Jurkat, Clone E6-1 (cell line): ENCODE measurements at regions not wholly inside any gene's neighbourhood (a gene's known extent, or its start where the extent isn't known, plus 50 kb on each side); places are given as distances from the start of the nearest gene placed in this dataset.
A peak's percentile ranks its signal among the peaks of the same experiment; 100 is the strongest.

Experiments used
- DNase-seq: peaks from one replicate; pipeline ENCODE4 v3.0.0-alpha.2; 2011; ENCODE audit warnings: low read depth, low spot score
- H3K4me3 ChIP-seq: 2 replicates; pipeline ENCODE4 v1.5.1; 2011; ENCODE audit warnings: mild to moderate bottlenecking, low read length, control low read depth, moderate library complexity

DNA sequence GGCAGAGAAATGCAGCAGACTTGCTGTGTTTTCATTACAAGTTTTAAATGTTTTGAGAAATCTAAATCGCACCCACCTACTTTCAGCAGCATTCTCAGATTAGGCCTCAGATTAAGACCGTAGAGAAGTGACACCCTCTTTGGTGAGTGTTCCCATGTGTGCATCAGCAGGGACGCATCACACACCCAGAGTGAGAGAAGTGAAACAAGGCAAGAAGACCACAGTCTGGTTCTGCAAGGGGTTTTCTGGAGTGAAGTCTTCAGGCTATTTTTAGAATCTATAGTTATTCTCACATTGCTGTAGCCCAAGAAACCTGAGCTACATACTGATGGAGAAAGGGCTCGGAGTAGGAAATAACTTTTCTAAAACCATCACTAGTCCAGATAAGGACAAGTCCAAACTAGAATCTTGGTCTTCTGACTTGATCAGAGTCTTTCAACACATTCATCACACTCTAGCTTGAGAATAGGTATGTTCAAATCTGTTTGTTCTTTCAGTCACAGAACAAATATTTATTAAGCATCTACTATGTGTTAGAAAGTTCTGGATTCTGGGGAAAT, 1216.6 kb upstream of the PIK3C3 start:
- no peak overlapping the region for H3K4me3 ChIP-seq

DNA sequence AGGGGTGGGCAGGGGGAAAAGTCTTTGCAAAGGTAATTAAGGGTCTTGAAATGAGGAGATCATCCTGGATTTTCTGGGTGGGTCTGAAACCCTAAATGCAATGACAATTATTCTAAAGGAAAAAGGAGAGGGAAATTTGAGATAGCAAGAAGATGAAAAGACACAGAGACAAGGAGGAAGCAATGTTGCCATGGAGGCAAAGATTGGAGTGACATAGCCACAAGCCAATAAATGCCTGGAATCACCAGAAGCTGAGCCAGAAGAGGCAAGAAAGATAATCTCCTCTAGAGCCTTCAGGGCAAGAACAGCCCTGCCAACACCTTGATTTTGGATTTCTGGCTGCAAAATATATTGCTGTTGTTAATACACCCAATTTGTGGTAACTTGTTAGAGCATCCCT, 1246.3 kb upstream of the PIK3C3 start:
- no peak overlapping the region for H3K4me3 ChIP-seq
- DNase-seq: peak; percentile 2

More for the DNA sequence above, 1216.6 kb upstream of the PIK3C3 start:
- DNase-seq: no peak

DNA sequence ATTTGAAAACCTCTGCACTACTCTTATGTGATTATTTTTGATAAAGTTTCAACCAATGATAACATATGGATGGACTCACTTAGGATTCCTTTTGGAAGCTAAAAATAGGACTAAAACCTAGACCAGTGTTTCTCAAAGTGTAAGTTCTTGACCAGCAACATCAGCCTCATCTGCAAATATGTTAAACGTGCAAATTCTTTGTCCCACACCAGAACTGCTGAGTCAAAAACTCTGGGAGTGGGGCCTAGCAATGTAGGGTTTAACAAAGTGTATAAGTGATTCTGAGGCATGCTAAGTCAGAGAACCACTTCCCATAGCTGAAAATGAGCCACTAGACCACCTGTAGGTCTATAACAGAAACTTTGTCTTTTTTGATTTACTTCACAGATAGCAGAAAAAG, 1247.2 kb upstream of the PIK3C3 start:
- no peak overlapping the region for H3K4me3 ChIP-seq
- no peak for DNase-seq

DNA sequence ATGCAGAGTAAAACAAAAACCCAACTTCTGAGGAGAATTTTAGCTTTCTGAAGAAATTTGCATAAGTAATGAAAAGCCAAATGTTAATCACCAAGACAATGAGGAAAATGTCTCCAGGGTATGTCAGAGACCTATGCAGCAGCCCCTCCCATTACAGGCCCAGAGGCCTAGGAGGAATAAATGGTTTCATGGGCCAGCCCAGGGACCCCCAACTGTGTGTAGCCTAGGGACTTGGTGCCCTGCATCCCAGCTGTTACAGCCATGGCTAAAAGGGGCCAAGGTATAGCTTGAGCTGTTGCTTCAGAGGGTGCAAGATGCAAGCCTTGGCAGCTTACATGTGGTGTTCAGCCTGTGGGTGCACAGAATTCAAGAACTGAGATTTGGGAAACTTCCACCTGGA, 1256.9 kb upstream of the PIK3C3 start:
- no peak overlapping the region for H3K4me3 ChIP-seq
- DNase-seq: no peak

DNA sequence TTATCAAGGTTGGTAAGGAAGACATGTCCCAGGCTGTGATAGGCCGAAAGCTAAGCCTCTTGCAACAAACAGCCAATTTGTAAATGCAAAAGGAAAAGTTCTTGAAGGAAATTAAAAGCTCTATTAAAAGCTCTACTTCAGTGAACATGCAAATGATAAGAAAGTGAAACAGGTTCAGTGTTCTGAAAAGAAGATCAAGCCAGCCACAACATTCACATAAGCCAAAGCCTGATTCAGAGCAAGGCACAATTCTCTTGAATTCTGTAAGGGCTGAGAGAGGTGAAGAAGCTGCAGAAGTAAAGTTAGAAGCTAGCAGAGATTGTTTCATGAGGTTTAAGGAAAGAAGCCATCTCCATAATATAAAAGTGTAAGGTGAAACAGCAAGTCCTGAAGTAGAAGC, 1259.5 kb upstream of the PIK3C3 start:
- DNase-seq: no peak
- H3K4me3 ChIP-seq: no peak overlapping the region

DNA sequence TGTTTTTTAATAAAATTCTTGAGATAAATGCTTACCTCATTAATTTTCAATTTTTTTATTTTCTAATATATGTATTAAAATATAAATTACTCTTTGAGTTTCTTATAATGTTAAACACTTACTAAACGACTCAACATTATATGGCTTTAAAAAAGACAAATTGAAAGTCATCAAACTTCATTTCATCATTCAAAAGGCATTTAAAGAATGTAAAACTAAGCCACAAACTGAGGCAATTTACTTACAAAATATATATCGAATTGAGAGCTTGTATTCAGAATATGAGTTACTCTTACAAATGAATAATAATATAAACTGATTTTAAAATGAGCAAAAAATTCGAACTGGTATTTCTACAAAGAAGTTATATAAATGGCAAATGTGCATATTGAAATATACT, 1262.2 kb upstream of the PIK3C3 start:
- H3K4me3 ChIP-seq: no peak overlapping the region
- DNase-seq: no peak

DNA sequence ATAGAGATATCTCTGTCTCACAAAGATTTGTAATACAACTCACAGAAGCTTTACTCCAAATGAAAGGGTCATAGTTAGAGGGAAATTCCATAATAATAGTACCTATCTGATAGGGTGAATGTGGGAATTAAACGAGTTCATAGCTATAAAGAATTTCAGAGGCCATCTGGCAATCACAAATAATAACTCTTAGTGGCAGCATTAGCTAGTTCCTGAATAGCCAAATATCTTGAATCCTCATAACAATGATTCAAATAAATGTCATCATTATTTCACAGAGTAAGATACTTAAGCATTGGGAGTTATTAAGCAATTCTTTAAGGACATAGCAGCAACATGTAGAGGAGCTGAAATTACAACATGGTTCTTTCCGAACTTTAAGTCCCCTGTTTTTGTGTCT, 1265.0 kb upstream of the PIK3C3 start:
- no peak for DNase-seq
- H3K4me3 ChIP-seq: no peak overlapping the region

DNA sequence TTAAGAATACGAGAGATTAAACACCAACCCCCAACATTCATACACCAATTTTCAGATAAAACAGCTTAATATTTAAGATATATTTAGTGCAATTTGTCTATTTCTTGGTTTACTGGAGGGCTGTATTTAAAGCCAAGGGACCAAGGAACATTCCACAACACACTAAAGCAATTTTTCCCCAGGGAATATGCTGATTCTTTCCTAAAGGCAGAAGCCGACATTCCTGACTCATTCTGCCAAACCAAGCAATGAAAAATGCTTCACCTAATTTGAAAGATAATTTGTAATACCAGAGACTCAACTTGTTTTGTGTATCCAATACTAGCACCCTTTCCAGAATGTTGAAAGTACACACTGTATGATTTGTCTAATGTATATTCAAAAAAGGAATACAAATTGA, 1267.6 kb upstream of the PIK3C3 start:
- DNase-seq: no peak
- H3K4me3 ChIP-seq: no peak overlapping the region

DNA sequence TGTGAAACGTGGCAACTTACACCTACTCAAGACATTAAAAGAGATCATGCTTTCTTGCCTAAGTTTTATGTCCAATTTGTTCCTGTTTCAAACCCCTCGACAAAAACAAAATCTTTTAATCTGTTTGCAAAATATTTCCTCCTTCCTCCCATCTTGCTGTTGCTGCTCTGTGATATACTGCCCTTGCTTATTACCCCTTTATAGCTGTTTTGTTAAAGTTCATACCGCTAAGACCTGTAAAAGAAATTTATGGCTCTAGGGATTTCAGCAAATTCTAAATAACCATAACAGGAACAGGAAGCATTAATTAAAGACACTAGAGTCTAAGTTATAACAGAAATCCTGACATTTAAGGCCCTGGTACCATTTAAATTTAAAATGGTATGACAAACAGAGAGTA, 1268.2 kb upstream of the PIK3C3 start:
- DNase-seq: no peak

DNA sequence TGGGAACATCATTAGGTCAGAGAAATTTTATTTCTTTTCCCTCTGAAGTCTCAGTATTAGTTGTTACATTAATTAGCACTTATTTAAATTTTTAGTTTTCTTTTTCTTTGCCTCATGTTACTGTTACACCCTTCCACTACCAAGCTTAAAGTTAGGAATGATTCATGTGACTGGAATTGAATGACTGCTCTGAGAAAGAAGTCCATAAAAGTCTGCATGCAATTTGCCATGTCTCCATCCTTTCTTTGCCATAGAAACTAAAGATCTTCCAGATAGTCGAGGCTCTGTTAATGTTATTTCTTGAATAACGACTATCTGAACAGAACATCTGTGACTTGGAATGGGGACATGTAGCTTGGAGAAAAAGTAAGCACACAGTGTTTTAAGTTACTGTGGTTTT, 1269.8 kb upstream of the PIK3C3 start:
- no peak for DNase-seq
- H3K4me3 ChIP-seq: no peak overlapping the region

More for the DNA sequence above, 1268.2 kb upstream of the PIK3C3 start:
- H3K4me3 ChIP-seq: no peak overlapping the region

DNA sequence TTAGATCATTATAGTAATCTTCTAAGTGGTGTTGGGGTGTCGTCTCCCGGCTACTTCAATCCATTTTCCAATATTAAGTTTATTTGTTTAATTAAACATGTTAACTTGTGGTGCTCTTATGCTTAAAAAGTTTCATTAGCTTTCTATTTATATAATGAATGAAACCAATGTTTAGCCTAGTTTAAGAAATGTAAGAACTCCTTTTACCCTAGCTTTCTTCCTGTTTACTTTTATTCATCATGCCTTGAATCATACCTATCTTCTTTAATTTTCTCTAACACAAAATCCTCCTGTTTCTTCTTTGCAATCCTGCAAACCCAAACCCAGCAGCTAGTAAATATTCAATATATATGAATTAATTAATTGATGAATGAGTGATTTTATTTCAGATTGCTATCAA, 1276.7 kb upstream of the PIK3C3 start:
- DNase-seq: no peak
- no peak overlapping the region for H3K4me3 ChIP-seq

DNA sequence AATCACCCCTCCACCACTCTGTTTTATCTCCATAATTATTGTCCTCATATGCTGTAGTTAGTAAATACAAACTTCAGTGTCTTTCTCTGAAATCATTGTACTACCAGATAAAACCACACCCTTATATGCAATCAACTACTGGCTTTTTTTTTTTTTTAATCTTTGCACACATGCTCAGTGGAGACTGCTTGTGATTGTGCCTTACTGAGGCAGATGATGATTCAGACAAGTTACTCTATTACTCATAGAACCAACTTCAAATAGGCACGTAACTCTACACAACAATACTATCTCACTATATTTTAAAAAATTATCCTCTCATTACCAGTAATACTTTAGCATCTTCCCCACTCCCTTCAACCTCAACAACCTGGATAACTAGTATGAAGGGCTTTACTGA, 1278.4 kb upstream of the PIK3C3 start:
- DNase-seq: no peak
- H3K4me3 ChIP-seq: no peak overlapping the region

DNA sequence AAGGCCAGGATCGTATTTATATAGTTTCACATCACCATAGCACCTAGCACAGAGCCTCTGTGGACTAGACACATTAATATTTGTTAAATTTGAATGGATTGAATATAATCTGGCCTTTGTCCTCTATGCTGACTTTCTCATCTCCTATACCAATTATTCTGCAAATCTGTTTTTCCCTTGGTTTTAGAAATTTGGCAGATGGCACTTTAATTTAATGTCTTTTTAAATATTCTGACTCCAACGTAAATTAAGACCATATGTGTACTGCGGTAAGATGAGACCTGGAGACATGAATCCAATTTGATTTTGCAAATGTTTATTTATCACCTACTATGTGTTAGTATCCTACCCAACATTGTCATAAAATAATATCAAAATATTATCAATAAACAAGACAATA, 1281.9 kb upstream of the PIK3C3 start:
- no peak for DNase-seq
- no peak overlapping the region for H3K4me3 ChIP-seq

DNA sequence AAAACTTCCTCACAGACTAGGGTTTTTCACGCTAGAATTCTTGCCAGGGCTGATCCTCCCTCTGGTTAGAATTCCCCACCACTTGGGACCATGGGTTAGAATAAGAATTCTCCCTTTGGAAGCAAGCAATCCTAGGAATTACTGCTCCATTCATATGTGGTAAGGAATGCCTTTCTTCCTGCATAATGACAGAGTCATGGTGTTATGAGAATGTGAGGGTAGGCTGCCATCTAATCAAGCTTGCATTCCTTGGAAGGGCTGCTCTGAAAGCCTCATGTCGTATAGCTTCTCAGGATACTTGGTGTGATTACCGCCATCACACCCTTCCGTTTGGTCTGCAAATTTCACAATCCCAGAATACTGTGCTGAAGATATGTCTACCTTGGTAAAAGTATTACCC, 1282.4 kb upstream of the PIK3C3 start:
- no peak overlapping the region for H3K4me3 ChIP-seq
- DNase-seq: no peak

DNA sequence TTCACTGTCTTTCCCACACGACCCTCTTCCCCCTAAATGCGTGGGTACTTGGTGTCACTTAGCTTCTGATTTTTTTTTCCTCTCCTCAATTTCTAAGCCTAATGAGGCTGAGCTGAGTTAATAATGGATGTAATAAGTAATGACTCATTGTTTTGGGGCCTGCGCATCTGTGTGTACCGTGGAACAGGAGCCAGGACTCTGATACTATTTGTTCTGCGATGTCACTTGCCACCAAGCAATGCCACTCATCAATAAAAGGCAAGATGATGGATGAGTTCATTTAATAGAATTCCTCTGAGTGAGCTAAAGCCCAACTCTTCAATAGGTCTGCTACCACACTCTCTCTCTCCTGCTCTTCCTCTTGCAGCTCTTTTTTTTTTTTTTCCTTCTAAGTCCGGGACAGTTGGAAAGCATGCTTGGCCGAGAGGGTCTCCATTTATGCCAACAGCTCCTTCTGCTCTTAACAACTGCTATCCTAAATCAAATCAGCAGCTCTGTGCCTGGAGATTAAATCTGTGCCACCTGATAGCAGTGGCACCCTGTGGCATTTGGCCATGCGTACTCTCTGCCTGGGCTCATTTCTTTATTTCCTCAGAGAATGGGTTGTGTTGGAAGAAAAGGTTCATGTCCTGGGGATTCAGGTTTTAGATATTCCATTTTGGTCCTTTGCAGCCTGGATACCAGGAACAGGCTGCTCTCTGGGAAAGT, 1284.2 kb upstream of the PIK3C3 start:
- no peak overlapping the region for H3K4me3 ChIP-seq
- no peak for DNase-seq

DNA sequence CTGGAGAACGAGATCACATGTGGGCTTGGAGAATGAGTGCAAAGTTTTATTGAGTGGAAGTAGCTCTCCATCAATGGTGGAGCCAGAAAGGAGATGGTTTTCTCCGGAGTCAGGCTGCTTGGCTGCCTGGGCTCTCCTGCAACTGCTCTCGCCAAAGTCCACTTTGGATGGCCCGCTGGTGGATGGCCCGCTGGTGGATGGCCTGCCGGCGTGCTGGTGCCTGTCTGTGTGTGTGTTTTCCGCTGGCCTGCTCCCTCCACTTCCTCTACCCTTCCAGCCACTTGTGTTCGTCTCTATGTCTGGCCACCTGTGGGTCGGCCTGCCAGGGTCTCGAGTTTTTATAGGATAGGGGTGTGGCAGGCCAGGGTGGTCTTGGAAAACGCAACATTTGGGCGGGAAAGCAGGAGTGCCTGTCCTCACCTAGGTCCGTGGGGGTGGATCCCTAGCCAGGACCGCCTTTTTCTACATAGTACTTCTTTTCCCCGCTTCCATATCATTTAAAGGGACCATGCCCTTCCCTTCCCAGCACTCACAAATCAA, 1292.1 kb upstream of the PIK3C3 start:
- no peak overlapping the region for H3K4me3 ChIP-seq
- no peak for DNase-seq

DNA sequence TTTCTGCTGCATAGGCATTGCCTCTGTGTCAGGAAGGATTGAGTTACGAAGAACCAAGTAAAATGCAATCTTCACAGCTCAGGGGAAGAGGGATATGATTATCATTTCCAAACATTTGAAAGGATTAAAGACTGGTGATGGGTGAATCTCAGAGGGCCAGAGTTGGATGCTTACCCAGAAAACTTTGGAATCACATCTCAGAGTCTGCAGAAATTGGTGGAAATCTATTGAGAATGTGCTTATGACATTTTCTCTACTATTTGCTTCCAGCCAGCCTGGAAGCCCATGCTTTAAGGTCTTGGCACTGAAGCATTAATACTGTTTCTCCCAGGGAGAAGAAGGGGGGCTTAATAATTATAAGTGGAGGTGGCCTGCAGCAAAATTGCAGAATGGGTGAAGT, 1301.4 kb upstream of the PIK3C3 start:
- DNase-seq: no peak

DNA sequence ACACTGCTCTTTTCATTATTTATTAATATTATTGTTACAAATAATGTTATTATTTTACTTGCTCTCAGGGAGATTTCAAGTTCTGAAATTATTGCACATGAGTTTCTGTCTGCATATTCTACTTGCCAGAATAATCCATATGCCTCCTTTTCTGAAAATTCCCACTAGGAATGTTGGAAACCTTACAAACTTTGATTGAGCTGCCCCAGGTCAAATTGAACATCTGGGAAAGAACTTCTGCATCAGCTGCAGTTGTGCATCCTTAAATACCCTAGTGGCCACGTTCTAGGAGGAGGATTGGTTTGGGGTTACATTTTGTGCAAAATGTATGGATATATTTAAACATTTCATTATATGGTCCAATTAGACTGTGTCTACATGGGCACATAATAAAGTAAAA, 1302.7 kb upstream of the PIK3C3 start:
- H3K4me3 ChIP-seq: no peak overlapping the region
- DNase-seq: no peak

More for the DNA sequence above, 1301.4 kb upstream of the PIK3C3 start:
- no peak overlapping the region for H3K4me3 ChIP-seq

DNA sequence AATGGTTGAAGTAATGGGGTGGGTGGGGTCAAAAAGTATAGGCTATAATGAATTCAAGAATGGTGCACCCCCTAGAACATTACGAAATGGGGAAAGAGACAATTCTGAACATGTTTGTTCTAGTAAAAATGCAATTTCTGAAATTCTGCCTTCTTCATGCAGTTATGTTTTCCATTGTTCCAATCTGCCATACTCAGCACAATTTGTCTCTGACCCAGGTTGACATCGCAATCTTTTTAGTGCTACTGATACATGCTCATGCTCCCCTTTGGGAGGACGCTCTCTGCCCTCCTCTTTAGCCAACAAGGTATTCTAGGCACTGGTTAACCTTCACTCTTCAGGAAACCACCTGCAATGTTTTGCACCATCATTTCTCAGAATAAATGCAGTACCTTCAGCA, 1303.9 kb upstream of the PIK3C3 start:
- no peak for DNase-seq
- H3K4me3 ChIP-seq: no peak overlapping the region

DNA sequence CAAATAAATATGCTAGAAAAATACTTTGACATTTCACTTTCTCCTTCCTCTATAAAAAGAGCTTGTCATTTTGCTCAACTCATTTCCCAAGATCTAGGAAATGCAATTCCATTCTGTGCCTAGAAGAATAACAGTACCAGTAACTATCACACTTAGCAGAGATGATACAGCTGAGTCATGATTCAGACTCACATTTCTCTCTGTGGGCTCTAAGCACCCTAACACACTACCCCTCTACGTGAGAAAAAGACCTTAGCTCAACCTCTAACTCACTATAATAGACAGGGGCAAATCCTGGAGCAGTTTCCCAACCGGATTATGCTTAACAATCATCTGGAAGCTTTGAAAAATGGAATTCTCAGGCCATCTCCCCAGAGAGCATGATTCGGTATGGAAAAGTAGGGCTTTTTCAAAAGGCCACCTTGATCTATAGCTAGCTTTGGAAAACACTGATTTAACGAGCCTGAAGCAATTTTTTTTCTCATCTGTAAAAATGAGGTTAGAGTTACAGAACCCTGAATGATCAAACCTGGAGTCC, 1312.3 kb upstream of the PIK3C3 start:
- no peak overlapping the region for H3K4me3 ChIP-seq
- no peak for DNase-seq

DNA sequence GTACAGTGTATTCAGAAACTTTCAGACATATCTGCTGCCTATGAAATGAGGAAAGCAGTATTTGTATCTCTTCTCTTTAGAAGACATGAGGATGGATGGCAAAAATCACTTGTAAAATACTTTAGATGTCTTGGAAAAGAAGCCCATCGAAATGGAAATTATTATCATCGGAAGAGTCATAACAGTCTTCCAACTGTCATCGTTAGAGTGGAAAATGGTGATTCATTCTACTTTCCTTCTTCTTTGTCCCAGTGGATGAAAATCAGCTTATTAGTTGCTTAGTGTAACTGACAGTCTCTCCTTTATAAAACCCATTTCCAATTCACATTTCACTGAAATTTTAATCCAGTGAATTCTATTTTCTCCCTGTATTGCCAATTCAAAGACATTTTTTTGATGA, 1323.7 kb upstream of the PIK3C3 start:
- no peak overlapping the region for H3K4me3 ChIP-seq
- DNase-seq: no peak
